CD4-positive, alpha-beta T cell treated with Interleukin-15 for 1 hour (primary cell): ENCODE measurements at regions not wholly inside any gene's neighbourhood (a gene's known extent, or its start where the extent isn't known, plus 50 kb on each side); places are given as distances from the start of the nearest gene placed in this dataset.
"Not testable (repeated sequence)": the region's sequence is repeated elsewhere in the genome, so short reads cannot be mapped to it uniquely, and the experiment has no call there.

Experiments used
- DNase-seq: peaks from one replicate; pipeline ENCODE4 v3.0.0-alpha.2; 2020

DNA sequence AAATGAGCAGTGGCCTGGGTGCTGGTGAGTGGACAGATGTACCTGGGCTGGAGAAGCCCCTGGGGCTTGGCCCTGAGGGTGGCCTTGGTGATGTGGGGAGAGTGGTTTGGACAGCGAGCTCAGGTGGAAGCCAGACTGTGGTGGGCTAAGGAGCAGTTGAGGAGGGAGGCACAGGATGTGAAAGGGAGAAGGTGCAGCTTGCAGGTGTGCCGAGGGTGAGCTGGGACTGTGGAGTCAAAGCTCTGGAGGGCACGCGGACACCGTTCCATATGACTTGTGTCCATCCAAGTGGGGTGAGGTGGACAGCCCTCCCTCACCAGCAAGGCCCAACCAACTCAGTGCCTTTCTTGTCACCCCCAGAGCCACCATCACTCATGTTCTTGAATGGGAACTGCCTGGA, 170.8 kb upstream of the ZNF267 start:
- DNase-seq: no peak

DNA sequence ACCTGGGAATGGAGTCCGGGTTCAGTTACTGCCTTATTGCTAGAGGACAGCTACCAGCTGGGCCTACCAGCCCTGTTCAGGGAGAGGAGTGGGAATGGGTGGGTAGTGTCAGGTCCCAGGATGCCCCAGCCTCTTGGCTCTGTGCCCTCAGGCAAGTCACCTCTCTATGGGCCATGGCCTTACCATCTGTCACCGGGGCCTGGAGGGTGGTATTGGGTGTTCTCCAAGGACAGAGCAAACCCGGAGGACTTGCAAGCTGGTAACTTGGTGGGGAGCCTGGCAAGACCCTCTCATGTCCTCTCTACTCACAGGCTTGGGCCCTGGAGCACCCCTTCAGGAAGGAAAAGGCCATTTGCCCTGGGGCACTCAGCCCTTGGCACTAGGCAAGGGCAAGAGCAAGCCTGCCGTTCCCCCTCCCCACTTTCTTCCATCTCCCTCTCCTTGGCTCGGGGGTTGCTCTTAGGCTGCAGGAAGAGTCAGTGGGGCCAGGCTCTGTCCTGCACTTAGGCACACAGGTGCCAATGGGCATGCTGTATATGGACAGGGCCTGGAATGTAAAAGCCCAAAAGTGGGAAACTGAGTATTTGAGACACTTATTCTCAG, 170.0 kb upstream of the ZNF267 start:
- no peak for DNase-seq

DNA sequence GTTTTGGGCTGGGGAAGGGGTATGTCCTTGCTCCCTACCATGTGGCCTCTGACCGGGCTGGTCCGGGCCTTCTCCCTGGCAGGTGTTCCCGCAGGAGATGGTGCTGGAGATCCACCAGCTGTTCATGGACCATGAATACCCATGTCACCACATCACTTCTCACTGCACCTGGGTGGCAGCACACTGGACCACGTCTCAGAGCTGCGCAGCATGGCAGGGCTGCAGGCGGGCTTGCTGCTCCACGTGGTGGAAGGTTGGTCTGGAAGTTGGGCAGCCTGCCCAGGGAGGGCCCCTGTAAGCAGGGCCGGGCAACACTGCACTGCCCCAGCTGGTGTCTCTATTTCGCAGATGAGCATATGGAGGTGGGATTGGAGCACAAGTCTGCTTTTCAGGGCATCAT, 169.5 kb upstream of the ZNF267 start:
- DNase-seq: no peak

DNA sequence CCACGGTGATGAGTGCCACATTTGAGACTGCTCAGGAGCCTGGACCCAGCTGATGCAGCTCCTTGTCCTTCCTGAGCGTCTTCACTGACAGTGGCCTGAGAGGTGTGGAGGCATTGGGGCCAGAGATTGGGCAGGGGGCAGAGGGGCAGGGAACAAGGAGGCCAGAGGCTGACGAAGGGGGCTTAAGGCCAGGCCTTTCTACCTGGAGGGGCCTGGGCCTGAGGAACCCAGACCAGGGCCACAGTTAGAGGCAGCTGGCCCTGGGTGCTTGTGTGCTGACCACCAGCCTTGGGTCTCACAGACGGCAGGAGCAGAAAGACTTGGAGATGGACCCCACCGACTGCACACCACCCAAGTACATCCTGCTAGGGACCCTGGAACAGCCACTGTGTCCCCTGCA, 168.2 kb upstream of the ZNF267 start:
- DNase-seq: no peak

DNA sequence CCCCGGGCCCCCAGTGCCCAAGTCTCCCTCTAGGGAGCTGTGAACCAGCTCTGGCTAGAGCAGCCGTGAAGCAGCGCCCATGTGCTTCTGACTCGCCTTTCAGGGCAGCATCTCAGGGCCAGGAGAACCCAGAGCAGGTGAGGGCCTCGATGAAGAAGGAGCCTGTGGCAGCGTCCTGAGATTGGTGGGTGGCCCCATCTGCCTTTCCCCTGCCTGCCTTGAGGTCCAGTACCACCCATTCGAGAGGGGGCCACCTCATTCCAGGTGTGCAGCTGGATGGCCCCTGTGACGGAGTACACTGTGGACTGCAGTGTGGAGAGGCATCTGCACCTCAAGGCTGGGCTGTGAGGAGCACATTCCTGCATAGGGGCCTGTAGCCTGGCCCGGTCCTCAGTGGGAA, 167.3 kb upstream of the ZNF267 start:
- no peak for DNase-seq

DNA sequence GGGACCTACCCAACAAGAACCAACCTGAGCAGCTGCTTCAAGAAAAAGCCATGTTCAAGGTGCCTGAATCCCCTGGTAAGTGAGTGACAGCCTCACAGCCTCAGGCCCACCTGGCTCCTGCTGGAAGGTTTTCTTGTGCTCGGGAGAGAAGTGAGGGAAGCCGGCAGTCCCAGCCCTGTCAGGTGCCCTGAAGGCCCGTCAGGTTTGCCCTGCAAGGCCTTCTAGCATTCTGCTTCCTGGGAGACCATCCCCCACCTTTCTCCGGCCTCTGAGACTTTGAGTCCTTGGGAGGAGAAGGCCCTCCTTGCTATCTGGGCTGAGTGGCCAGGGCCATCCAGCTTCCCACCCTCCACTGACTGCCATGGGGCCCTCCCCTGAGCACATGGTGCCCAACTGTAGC, 166.7 kb upstream of the ZNF267 start:
- DNase-seq: no peak

DNA sequence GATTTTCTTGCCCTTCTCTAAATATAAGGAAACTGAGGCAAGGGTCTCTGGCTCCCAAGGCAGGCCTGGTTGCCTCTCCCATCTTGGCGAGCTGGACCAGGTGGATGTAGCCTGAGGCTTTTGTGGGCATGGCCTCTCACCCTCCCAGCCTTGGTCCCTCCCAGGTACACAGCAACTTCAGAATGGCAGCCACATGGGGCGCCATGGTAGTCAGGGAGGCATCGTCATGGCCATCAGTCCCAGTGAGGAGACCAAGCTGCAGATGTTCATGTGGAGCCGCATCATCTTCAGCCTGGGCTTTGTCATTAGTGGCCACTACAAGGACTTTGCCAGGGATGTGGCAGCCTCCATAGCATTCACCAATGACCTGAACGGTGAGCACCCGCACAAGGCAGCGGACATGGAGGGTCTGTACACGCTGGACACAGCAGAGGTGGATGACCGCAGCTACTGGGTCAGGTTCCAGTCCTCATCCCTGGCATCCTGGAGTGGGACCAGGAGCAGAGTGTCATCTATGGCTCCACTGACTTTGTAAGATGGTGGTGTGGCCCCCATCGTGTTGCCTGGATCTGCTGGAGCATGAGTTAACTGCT, 165.8 kb upstream of the ZNF267 start:
- no peak for DNase-seq

DNA sequence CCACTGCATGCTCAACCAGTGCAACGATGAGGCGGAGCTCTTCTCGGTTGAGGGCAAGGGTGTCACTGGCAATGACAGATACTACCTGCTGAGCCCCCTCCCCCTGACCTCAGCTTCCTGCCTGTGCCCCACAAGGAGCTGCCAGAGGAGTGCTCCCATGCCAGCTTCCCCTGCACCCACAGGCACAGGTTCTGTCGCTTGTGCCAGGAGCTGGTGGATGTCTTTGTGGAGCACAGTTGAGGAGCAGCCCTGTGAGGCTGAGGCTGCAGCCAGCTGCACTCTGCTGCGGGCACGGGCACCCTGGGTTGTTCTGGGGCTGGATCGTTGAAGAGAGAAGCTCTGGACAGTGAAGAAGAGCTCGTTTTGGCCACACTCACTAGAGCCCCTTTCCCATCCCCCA, 165.3 kb upstream of the ZNF267 start:
- no peak for DNase-seq

DNA sequence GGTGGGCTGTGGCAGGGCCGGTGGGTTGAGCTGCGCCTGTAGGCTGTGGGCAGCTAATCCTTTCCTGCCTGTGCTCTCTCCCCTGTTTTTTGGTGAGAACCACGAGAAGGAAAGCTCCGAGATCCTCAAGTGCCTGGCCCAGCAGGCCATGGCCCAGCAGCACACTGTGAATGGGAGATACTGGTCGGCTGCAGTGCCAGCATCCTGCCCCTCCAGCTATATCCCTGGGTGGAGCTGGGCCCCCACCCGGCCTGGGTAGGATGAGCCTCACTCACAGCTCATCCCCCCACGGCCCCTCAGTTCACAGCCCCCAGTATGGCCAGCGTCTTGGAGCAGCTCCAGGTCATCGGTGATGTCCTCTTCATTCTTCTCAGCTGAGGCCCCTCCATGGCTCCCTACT, 164.4 kb upstream of the ZNF267 start:
- no peak for DNase-seq

DNA sequence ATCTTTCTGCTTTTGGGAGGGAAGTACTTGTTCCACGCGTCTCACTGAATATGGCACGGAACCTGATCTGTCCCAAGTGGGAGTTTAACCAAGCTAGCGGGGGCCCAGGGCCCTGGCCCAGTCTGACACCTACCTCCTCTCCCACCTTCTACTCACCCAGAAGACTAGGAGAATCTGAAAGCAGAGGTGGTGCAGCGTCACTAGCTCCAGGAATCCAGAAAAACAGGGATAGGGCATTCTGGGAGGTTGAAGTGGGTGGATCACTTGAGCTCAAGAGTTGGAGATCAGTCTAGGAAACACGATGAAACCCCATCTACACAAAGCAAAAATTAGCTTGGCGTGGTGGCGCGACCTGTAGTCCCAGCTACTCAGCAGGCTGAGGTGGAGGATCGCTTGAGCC, 163.5 kb upstream of the ZNF267 start:
- DNase-seq: no peak

DNA sequence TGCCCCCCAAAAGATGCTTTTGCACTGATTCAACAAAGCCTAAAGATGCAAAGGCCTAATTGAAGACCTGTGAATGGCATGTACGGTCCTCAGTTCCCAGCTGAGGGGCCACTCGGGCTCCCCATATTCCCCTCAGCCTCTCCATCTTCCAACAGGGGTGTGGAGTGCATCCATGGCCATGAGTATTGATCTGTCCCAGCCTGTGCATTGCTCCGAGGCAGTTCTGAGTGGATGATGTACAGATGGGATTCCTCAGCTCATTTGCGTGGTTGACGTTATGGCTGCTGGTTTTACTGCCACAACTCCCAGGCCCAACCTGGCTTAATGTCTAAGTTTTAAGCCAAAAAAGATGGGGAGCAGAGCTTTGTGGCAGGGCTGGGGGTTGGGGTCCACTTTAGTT, 162.7 kb upstream of the ZNF267 start:
- no peak for DNase-seq

DNA sequence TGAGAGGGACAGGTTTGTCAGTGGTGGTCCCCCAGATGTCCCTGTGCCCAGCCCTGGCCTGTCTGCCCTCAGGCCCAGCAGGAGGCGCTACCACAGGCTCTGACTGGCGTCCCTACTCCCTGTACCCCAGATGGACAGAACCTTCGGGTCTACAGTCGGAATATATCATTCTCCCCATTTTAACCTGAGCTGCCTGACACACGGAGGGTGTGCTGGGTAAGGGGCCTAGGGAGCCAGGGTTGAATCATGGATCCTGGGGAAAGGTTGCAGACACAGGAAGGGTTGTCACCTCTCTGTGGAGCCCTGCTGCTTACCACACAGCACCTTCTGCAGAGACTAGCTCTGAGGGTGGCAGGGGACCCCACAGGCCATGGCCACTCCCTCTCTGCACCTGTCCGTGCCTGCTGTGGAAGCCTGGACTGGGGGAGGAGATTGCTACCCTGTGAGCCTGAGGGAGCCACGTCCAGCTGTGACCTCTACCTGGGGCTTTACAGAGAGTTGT, 162.2 kb upstream of the ZNF267 start:
- DNase-seq: no peak

DNA sequence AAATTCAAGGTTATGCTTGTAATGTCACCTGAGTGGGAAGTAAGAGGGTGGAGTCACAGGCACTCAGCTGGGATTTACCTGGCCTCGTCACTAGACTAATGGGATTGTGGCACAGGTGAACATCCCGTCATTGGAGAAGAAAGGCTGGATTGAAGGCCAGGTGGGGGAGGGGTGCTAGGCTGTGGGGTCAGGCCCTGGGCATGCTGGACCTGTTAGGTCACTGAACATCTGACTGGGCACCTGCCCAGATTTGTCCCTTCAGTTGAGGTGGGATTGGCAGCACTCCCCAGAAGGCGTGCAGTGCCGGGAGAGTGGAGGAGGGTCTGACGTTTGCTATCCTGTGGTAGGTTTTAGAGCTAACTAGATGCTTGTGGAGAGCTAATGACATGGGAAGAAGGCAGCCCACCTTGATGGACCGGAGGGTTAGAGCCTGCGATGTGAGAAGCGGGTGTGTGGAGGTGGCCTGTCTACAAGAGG, 161.5 kb upstream of the ZNF267 start:
- DNase-seq: no peak

DNA sequence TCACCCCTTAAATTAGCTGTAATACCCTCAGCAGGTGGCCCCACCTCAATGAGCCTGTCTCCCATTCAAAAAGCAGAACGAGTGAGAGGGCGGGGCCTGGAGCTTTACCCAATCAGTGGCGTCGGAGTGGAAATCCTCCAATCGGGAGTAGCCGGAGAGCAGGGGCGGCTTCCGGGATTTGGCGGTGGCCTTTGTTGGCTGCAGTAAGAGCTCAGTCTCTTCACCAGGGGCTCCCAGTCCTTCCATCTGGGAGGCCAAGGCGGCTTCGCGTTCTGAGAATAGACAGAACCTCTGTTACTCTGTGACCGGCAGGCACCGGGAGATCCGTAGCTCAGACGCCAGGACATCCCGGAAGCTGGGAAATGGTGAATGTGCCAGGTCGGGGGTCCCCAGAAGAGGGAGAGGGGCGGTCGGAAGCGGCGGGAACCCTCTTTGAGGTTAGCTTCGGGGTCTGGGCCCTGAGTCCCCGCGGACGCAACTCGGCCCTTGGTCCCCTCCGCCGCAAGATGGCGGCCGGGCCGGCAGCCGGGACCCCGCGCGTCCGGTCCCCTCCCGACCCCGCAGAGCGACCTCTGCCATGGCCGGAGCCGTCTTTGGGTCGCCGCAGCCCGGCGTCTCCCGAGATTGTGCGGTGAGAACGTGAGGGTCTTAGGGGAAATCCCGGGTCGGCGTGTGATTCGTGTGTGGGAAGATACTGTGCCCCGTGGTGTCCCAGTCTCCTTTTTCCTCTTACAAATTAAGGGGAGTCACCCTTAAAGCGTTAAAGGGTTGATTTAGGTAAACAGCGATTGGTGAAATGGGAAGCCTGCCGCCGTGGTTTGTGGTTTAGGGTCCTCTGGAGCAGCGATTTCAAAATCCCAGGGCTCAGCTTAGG, 160.3 kb upstream of the ZNF267 start:
- DNase-seq: peak; percentile 93

DNA sequence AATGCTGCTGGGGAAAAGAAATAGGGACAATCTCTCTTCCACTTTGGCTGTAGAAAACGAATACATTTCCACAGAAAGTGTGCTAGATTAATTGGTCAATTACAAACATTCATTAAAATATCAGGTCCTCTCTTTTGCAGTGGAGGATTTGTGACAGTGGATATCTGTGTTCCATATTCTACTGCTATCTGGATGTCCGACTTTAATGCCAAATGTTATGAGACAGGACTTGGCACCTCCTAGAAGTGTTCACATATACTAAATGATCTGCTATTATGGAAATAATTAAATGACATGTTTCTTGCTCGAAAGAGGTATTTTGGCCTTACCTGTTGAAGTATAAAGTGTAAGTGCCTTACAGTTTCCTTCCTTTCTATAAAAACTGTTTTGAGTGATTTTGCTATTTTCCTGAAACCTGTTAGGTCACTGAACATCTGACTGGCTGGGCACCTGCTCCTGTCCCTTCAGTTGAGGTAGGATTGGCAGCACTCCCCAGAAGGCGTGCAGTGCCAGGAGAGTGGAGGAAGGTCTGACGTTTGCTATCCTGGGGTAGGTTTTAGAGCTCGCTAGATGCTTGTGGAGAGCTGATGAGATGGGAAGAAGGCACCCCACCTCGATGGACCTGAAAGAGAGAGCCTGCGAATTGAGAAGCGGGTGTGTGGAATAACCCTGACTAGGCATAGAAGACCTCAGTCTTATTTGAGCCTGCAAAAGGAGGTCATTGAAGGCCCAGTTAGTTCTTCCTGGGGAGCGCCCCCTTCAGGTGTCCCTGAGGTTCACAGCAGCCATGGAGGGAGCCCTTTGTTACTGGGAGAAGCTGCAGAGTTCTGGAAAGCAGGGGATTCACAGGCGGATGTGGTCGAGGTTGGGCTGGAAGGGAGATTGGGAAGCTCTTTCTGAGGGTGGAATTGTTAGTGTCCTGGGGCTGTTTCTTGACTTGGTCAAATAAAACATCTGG, 159.4 kb upstream of the ZNF267 start:
- no peak for DNase-seq

DNA sequence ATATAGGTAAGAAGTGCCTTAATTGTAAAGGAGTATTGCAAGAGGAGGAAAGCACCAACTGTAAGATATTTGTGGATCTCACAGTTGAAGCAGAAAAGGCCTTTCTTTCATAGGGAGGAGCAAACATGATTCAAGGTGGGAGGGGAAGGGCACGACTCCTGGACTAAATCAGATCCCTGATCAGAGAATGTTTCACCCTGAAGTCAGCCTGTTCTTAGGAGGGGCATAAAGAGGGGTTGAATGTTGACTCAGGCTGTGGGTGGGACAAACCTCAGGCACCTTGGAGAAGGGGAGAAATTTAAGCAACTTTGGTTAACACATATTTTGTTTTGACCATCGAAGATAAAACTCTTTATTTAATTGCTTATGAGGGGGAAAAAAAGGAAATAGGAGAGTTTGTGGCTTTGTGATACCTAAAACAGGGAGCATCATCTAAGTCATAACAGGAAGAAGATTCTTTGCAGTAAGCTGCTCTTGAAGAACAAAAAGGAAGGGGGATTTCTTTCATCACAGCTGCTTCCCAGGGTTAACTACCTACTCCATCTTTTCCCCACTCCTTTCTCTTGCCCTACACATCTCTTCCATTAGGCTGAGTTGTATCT, 158.6 kb upstream of the ZNF267 start:
- DNase-seq: no peak

DNA sequence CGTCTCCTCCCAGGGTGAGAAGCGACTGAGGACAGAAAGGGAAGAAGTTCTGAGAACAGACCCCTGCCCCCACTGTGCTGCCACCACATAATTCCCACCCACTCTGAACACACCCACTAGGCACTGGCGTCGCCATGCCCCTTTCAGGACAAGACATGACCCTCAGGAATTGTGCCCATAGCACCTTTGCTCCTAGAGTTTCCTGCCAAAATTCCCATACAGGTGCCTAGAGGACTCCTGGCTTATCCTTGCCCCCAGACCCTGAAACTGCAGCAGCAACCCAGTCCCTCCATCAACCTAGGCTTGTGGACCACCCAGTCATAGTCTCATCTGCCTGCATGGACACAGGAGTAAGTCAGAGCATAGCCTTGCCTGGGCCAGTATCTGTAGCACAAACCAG, 157.7 kb upstream of the ZNF267 start:
- no peak for DNase-seq

DNA sequence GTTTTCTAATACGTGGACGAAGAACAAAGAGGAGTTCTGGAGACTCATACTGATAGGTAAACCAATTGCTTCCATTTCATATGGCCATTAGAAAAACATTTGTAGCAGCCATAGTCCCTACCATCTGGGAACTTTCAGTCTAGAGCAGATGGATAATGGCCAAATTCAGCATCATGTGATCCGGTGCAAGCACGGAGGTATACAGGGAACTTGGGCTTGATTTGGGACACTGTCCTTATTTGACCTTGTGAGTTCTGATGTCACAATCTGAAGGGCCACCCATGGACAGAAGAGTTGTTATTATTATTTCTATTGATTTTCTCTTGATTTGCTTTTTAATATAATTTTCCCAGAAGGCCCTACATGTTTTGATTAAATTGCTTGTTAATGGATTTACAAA, 154.6 kb upstream of the ZNF267 start:
- DNase-seq: no peak

DNA sequence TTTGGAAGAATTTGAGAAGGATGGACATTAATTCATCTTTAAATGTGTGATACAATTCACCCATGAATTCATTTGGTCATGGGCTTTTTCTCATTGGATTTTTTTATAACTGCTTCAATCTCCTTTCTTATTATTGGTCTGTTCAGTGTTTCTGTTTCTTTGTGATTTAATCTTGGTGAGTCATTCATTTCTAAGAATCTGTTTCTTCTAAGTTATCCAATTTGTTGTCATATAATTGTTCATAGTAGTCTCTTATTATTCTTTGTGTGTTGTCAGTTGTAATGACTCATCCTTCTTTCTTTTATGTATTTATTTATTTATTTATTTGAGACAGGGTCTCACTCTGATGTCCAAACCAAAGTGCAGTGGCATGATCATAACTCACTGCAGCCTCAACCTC, 146.1 kb upstream of the ZNF267 start:
- DNase-seq: no peak

DNA sequence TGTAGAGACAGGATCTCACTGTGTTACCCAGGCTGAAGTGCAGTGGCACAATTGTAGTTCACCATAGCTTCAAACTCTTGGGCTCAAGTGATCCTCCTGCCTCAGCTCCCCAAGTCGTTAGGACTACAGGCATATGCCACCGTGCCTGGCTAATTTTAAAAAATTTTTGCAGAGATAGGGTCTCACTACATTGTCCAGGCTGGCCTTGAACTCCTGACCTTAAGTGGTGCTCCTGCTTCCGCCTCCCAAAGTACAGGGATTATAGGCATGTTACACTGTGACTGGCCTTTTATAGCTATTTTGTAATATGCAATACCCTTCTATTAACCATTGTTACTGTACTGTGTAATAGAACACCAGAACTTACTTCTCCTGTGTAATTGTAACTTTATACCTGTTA, 139.3 kb upstream of the ZNF267 start:
- DNase-seq: no peak

DNA sequence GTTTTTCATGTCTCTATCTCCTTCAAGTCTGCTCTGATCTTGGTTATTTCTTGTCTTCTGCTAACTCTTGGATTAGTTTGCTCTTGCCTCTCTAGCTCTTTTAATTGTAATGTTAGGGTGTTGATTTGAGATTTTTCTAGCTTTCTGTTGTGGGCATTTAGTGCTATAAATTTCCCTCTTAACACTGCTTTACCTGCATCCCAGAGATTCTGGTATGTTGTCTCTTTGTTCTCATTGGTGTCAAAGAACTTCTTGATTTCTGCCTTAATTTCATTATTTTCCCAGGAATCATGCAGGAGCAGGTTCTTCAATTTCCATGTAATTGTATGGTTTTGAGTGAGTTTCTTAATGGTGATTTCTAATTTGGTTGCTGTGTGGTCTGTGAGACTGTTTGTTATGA, 128.5 kb upstream of the ZNF267 start:
- not testable (repeated sequence) for DNase-seq

DNA sequence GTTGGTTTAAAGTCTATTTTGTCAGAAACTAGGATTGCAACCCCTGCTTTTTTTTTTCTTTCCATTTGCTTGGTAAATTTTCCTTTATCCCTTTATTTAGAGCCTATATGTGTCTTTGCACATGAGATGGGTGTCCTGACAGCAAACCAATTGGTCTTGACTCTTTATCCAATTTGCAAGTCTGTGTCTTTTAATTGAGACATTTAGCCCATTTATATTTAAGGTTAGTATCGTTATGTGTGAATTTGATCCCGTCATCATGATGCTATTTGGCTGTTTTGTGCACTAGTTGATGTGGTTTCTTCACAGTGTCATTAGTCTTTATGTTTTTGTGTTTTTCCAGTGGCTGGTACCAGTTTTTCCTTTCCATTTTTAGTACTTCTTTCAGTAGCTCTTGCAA, 127.7 kb upstream of the ZNF267 start:
- no peak for DNase-seq
